Ectodermal cell (in vitro differentiated cells): ENCODE measurements at regions not wholly inside any gene's neighbourhood (a gene's known extent, or its start where the extent isn't known, plus 50 kb on each side); places are given as distances from the start of the nearest gene placed in this dataset.

ENCODE experiments used
- H3K27ac ChIP-seq: 2 replicates; pipeline ENCODE4 v1.7.0; 2013; ENCODE audit warnings: mild to moderate bottlenecking, low read depth, low read length; ENCODE audit not compliant: insufficient read depth, poor library complexity, severe bottlenecking
- H3K27me3 ChIP-seq: 2 replicates; pipeline ENCODE4 v1.7.0; 2013; ENCODE audit warnings: mild to moderate bottlenecking, low read length; ENCODE audit not compliant: insufficient read depth, control insufficient read depth, poor library complexity, severe bottlenecking
- H3K36me3 ChIP-seq: one replicate; pipeline ENCODE4 v1.7.0; 2013; ENCODE audit warnings: low read length; ENCODE audit not compliant: control insufficient read depth, insufficient read depth
- H3K4me1 ChIP-seq: one replicate; pipeline ENCODE4 v1.7.0; 2013; ENCODE audit warnings: low read length; ENCODE audit not compliant: control insufficient read depth, insufficient read depth
- H3K4me3 ChIP-seq: 2 replicates; pipeline ENCODE4 v1.7.0; 2013; ENCODE audit warnings: low read depth, low read length, control low read depth; ENCODE audit not compliant: insufficient read depth
- H3K9me3 ChIP-seq: 2 replicates; pipeline ENCODE4 v1.7.0; 2013; ENCODE audit warnings: mild to moderate bottlenecking, low read length, moderate library complexity; ENCODE audit not compliant: control insufficient read depth
- WGBS, 2 experiments: methylation state at CpG; one replicate each; pipeline ENCODE4 v1.1.7; 2013; ENCODE audit warnings: missing lambda C conversion rate in 2 of 2; 5-methylcytosine and 5-hydroxymethylcytosine counted together

- H3K27ac ChIP-seq: no peak overlapping the region
- 92 to 93% methylated on average over 8 of the region's 8 CpGs for WGBS, 2 experiments
- H3K4me1 ChIP-seq: no peaks in the 10 kb centered on the region
- no peaks in the 10 kb centered on the region for H3K9me3 ChIP-seq
- no peak overlapping the region for H3K4me3 ChIP-seq
- H3K36me3 ChIP-seq: no peaks in the 10 kb centered on the region
- H3K27me3 ChIP-seq: no peaks in the 10 kb centered on the region
Measured at GRCh38 chr14:104250175-104250574, 111.8 kb downstream of the KIF26A start.

GRCh38 chr14:104252256-104253215, 114.1 kb downstream of the KIF26A start:
- Histone ChIP-seq H3K4me3 (no peak overlapping the region), H3K36me3 (no peaks in the 10 kb centered on the region), H3K4me1 (no peaks in the 10 kb centered on the region), H3K9me3 (no peaks in the 10 kb centered on the region), H3K27me3 (no peaks in the 10 kb centered on the region), H3K27ac (no peak overlapping the region)
- 85 to 88% methylated on average over 22 of the region's 22 CpGs for WGBS, 2 experiments

GRCh38 chr14:104253223-104253822, 114.9 kb downstream of the KIF26A start:
- H3K27ac ChIP-seq: no peak overlapping the region
- H3K27me3 ChIP-seq: no peaks in the 10 kb centered on the region
- 93% methylated on average over 19 of the region's 19 CpGs for WGBS, 2 experiments
- no peak overlapping the region for H3K4me3 ChIP-seq
- no peaks in the 10 kb centered on the region for H3K4me1 ChIP-seq
- no peaks in the 10 kb centered on the region for H3K36me3 ChIP-seq
- no peaks in the 10 kb centered on the region for H3K9me3 ChIP-seq

GRCh38 chr14:104253901-104254353, 115.5 kb downstream of the KIF26A start:
- no peak overlapping the region for H3K4me3 ChIP-seq
- H3K9me3 ChIP-seq: no peaks in the 10 kb centered on the region
- no peaks in the 10 kb centered on the region for H3K27me3 ChIP-seq
- WGBS, 2 experiments: 89 to 90% methylated on average over 16 of the region's 16 CpGs
- H3K36me3 ChIP-seq: no peaks in the 10 kb centered on the region
- H3K4me1 ChIP-seq: no peaks in the 10 kb centered on the region
- H3K27ac ChIP-seq: no peak overlapping the region

GRCh38 chr14:104254735-104255400, 116.5 kb downstream of the KIF26A start:
- Histone ChIP-seq H3K27ac (no peak overlapping the region), H3K36me3 (no peaks in the 10 kb centered on the region), H3K4me1 (no peaks in the 10 kb centered on the region), H3K4me3 (no peak overlapping the region), H3K9me3 (no peaks in the 10 kb centered on the region), H3K27me3 (no peaks in the 10 kb centered on the region)
- WGBS, 2 experiments: 90 to 91% methylated on average over 13 of the region's 13 CpGs

- Histone ChIP-seq H3K27me3 (no peaks in the 10 kb centered on the region), H3K27ac (no peak overlapping the region), H3K4me1 (no peaks in the 10 kb centered on the region), H3K4me3 (no peak overlapping the region), H3K9me3 (no peaks in the 10 kb centered on the region), H3K36me3 (no peaks in the 10 kb centered on the region)
- WGBS, 2 experiments: 82 to 90% methylated on average over 2 of the region's 2 CpGs
Measured at GRCh38 chr14:104256025-104256424, 117.6 kb downstream of the KIF26A start.

- Histone ChIP-seq H3K36me3 (no peaks in the 10 kb centered on the region), H3K4me3 (no peak overlapping the region), H3K9me3 (no peaks in the 10 kb centered on the region), H3K27me3 (no peaks in the 10 kb centered on the region), H3K4me1 (no peaks in the 10 kb centered on the region), H3K27ac (no peak overlapping the region)
- WGBS, 2 experiments: 90% methylated on average over 16 of the region's 16 CpGs
Measured at GRCh38 chr14:104262515-104263514, 124.4 kb downstream of the KIF26A start.

GRCh38 chr14:104263675-104264358, 125.4 kb downstream of the KIF26A start:
- 90 to 91% methylated on average over 17 of the region's 17 CpGs for WGBS, 2 experiments
- Histone ChIP-seq H3K27ac (no peak overlapping the region), H3K4me3 (no peak overlapping the region)

More at GRCh38 chr14:104263675-104264358, 125.4 kb downstream of the KIF26A start:
- no peaks in the 10 kb centered on the region for H3K4me1 ChIP-seq
- H3K9me3 ChIP-seq: no peaks in the 10 kb centered on the region
- no peaks in the 10 kb centered on the region for H3K27me3 ChIP-seq
- no peaks in the 10 kb centered on the region for H3K36me3 ChIP-seq
